Thyroid gland (tissue), 4 donors: ENCODE measurements at regions not wholly inside any gene's neighbourhood (a gene's known extent, or its start where the extent isn't known, plus 50 kb on each side); places are given as distances from the start of the nearest gene placed in this dataset.
"Not testable (repeated sequence)": the region's sequence is repeated elsewhere in the genome, so short reads cannot be mapped to it uniquely, and the experiment has no call there.

Source experiments
- POLR2A ChIP-seq, 2 donors: fragments of 450-650 bp; IDR thresholded peaks; one replicate each; pipeline ENCODE4 v1.6.1; 2017; ENCODE audit warnings: antibody characterized with exemption in 2 of 2, mild to moderate bottlenecking in 2 of 2, moderate library complexity in 1 of 2
- TF ChIP-seq, protein P1 (sequence below), 6 experiments: fragments of 200-600 bp in 3 of 6; fragments of 450-650 bp in 3 of 6; sonication (generic) in 3 of 6; IDR thresholded peaks; one replicate each; pipeline ENCODE4 v1.5.1; 2016 to 2019; ENCODE audit warnings: antibody characterized with exemption in 6 of 6, mild to moderate bottlenecking in 2 of 6, inconsistent platforms in 1 of 6, moderate library complexity in 1 of 6

DNA sequence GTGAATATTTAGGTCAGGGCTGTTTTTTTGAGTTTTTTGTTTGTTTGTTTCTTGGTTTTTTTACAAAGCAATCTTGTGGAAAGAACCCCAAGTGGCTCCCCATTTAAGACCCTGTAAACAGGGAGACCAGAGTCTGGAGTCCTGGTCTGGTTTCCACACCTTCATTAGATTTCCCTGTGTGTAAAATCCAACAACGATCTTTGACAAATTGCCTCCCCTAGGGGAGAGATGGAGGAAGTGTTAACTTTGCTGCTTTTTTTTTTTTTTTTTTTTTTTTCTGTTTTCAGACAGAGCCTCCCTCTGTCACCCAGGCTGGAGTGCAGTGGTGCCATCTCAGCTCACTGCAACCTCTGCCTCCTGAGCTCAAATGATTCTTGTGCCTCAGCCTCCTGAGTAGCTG, 77.4 kb downstream of the ART5 start:
- TF ChIP-seq, protein P1, sequence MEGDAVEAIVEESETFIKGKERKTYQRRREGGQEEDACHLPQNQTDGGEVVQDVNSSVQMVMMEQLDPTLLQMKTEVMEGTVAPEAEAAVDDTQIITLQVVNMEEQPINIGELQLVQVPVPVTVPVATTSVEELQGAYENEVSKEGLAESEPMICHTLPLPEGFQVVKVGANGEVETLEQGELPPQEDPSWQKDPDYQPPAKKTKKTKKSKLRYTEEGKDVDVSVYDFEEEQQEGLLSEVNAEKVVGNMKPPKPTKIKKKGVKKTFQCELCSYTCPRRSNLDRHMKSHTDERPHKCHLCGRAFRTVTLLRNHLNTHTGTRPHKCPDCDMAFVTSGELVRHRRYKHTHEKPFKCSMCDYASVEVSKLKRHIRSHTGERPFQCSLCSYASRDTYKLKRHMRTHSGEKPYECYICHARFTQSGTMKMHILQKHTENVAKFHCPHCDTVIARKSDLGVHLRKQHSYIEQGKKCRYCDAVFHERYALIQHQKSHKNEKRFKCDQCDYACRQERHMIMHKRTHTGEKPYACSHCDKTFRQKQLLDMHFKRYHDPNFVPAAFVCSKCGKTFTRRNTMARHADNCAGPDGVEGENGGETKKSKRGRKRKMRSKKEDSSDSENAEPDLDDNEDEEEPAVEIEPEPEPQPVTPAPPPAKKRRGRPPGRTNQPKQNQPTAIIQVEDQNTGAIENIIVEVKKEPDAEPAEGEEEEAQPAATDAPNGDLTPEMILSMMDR (IDR thresholded peaks at IDR 0.05), result peak in 4 of 6 experiments; percentile 24 to 36 (median 32)
- not testable (repeated sequence) for TF ChIP-seq POLR2A (IDR thresholded peaks at IDR 0.05)
